ENCODE measurements at regions not wholly inside any gene's neighbourhood (a gene's known extent, or its start where the extent isn't known, plus 50 kb on each side); places are given as distances from the start of the nearest gene placed in this dataset.

- no peak for DNase-seq (ENCODE audit: unreplicated experiment)
- Mint-ChIP-seq H3K36me3 (ENCODE audit: insufficient read depth, unreplicated experiment) (no peaks in the 10 kb centered on the region), H3K4me3 (ENCODE audit: unreplicated experiment) (no peak overlapping the region), H3K27me3 (ENCODE audit: insufficient read depth, unreplicated experiment) (no peaks in the 10 kb centered on the region), H3K4me1 (ENCODE audit: insufficient read depth, unreplicated experiment) (no peaks in the 10 kb centered on the region), H3K9me3 (ENCODE audit: unreplicated experiment) (no peaks in the 10 kb centered on the region), H3K27ac (ENCODE audit: low read depth, unreplicated experiment) (no peak overlapping the region)
- intact Hi-C loops (cut with micrococcal nuclease), result no loop called here
- BruUV-seq (replicated peaks), result no TSS peak
- POLR2A ChIA-PET, result no interaction called here
- CTCF ChIA-PET, result interaction anchor here (0.5 kb wide), 1 partner anchor 8 kb away, joined by 3 read pairs; no protein-coding TSS in a partner anchor
- TF ChIP-seq CTCF (IDR thresholded peaks at IDR 0.05; ENCODE audit: unreplicated experiment), result no peak
These were observed 79.0 kb upstream of the CHST15 start for GRCh38 chr10:124172181-124172916.

- H3K4me1 Mint-ChIP-seq (ENCODE audit: insufficient read depth, unreplicated experiment), result no peaks in the 10 kb centered on the region
- H3K9me3 Mint-ChIP-seq (ENCODE audit: unreplicated experiment), result no peaks in the 10 kb centered on the region
- TF ChIP-seq CTCF (IDR thresholded peaks at IDR 0.05; ENCODE audit: unreplicated experiment), result no peak
- H3K27ac Mint-ChIP-seq (ENCODE audit: low read depth, unreplicated experiment), result no peak overlapping the region
- no peaks in the 10 kb centered on the region for H3K27me3 Mint-ChIP-seq (ENCODE audit: insufficient read depth, unreplicated experiment)
- H3K36me3 Mint-ChIP-seq (ENCODE audit: insufficient read depth, unreplicated experiment), result no peaks in the 10 kb centered on the region
- no peak overlapping the region for H3K4me3 Mint-ChIP-seq (ENCODE audit: unreplicated experiment)
- BruUV-seq (replicated peaks), result no TSS peak
- no peak for DNase-seq (ENCODE audit: unreplicated experiment)
- POLR2A ChIA-PET, result no interaction called here
- intact Hi-C loops (cut with micrococcal nuclease), result no loop called here
- CTCF ChIA-PET, result no interaction called here
These were observed 78.2 kb upstream of the CHST15 start for GRCh38 chr10:124171561-124171960.

- no peaks in the 10 kb centered on the region for H3K9me3 Mint-ChIP-seq (ENCODE audit: unreplicated experiment)
- no peaks in the 10 kb centered on the region for H3K36me3 Mint-ChIP-seq (ENCODE audit: insufficient read depth, unreplicated experiment)
- H3K27ac Mint-ChIP-seq (ENCODE audit: low read depth, unreplicated experiment), result no peak overlapping the region
- no TSS peak for BruUV-seq (replicated peaks)
- no peaks in the 10 kb centered on the region for H3K27me3 Mint-ChIP-seq (ENCODE audit: insufficient read depth, unreplicated experiment)
- intact Hi-C loops (cut with micrococcal nuclease), result no loop called here
- H3K4me3 Mint-ChIP-seq (ENCODE audit: unreplicated experiment), result no peak overlapping the region
- ChIA-PET CTCF (no interaction called here), POLR2A (no interaction called here)
- TF ChIP-seq CTCF (IDR thresholded peaks at IDR 0.05; ENCODE audit: unreplicated experiment), result no peak
- no peaks in the 10 kb centered on the region for H3K4me1 Mint-ChIP-seq (ENCODE audit: insufficient read depth, unreplicated experiment)
- no peak for DNase-seq (ENCODE audit: unreplicated experiment)
These were observed 77.2 kb upstream of the CHST15 start for GRCh38 chr10:124170631-124171030.

- TF ChIP-seq CTCF (IDR thresholded peaks at IDR 0.05; ENCODE audit: unreplicated experiment), result no peak
- ChIA-PET CTCF (no interaction called here), POLR2A (no interaction called here)
- H3K4me1 Mint-ChIP-seq (ENCODE audit: insufficient read depth, unreplicated experiment), result no peaks in the 10 kb centered on the region
- no peaks in the 10 kb centered on the region for H3K27me3 Mint-ChIP-seq (ENCODE audit: insufficient read depth, unreplicated experiment)
- H3K9me3 Mint-ChIP-seq (ENCODE audit: unreplicated experiment), result no peaks in the 10 kb centered on the region
- no peaks in the 10 kb centered on the region for H3K36me3 Mint-ChIP-seq (ENCODE audit: insufficient read depth, unreplicated experiment)
- H3K27ac Mint-ChIP-seq (ENCODE audit: low read depth, unreplicated experiment), result no peak overlapping the region
- H3K4me3 Mint-ChIP-seq (ENCODE audit: unreplicated experiment), result no peak overlapping the region
- intact Hi-C loops (cut with micrococcal nuclease), result no loop called here
- no peak for DNase-seq (ENCODE audit: unreplicated experiment)
- BruUV-seq (replicated peaks), result no TSS peak
These were observed 75.8 kb upstream of the CHST15 start for GRCh38 chr10:124168991-124169802.

All from MCF 10A (cell line).